SJSA1 (cell line): ENCODE measurements at regions not wholly inside any gene's neighbourhood (a gene's known extent, or its start where the extent isn't known, plus 50 kb on each side); places are given as distances from the start of the nearest gene placed in this dataset.
A peak's percentile ranks its signal among the peaks of the same experiment; 100 is the strongest.
"Not testable (repeated sequence)": the region's sequence is repeated elsewhere in the genome, so short reads cannot be mapped to it uniquely, and the experiment has no call there.

Experiments used
- DNase-seq, 2 experiments: peaks; one replicate each; pipeline ENCODE4 v3.0.0-alpha.2; 2015 to 2020; ENCODE audit warnings: low spot score in 2 of 2, low read depth in 1 of 2
- H3K27ac ChIP-seq: fragments of 250-450 bp; sonication (Bioruptor Pico); 2 replicates; pipeline ENCODE4 v1.5.1; 2020; ENCODE audit warnings: mild to moderate bottlenecking, moderate library complexity
- H3K27me3 ChIP-seq: fragments of 250-450 bp; sonication (Bioruptor Pico); replicated peaks from 2 replicates; pipeline ENCODE4 v1.5.1; 2020; ENCODE audit warnings: mild to moderate bottlenecking, moderate library complexity
- H3K36me3 ChIP-seq: fragments of 250-450 bp; sonication (Bioruptor Pico); 2 replicates; pipeline ENCODE4 v1.5.1; 2020; ENCODE audit warnings: mild to moderate bottlenecking
- H3K4me1 ChIP-seq: fragments of 250-450 bp; sonication (Bioruptor Pico); replicated peaks from 2 replicates; pipeline ENCODE4 v1.6.1; 2021; ENCODE audit warnings: mild to moderate bottlenecking
- H3K4me3 ChIP-seq: fragments of 250-450 bp; sonication (Bioruptor Pico); 2 replicates; pipeline ENCODE4 v1.5.1; 2020; ENCODE audit warnings: mild to moderate bottlenecking
- H3K9me3 ChIP-seq: fragments of 250-450 bp; sonication (Bioruptor Pico); replicated peaks from 2 replicates; pipeline ENCODE4 v1.5.1; 2020; ENCODE audit warnings: mild to moderate bottlenecking

DNA sequence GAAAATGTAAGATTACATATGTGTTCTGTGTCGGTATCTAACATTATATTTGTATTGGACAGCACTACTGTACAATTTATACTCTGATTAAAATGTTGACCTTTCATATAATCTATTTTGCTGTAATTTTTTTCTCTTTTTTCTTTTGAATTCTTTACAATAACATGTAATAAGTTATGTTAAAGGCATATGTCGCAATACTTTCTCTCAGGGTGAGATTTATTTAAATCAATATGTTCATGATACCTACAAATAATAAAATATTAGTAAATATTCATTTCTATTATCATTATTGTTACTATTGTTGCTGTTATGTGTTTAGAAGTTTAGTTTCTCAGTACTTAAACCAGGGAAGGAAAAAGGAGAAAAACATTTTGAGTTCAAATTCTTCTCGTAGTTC lies 807.4 kb downstream of the STIM2 start:
- no peaks in the 10 kb centered on the region for H3K36me3 ChIP-seq
- DNase-seq = no peak
- H3K9me3 ChIP-seq = no peaks in the 10 kb centered on the region
- no peak overlapping the region for H3K27ac ChIP-seq
- no peaks in the 10 kb centered on the region for H3K4me1 ChIP-seq
- H3K27me3 ChIP-seq = no peaks in the 10 kb centered on the region
- H3K4me3 ChIP-seq = no peak overlapping the region

GRCh38 chr4:27678027-27678426 lies 817.4 kb downstream of the STIM2 start:
- no peaks in the 10 kb centered on the region for H3K9me3 ChIP-seq
- H3K27ac ChIP-seq = no peak overlapping the region
- no peaks in the 10 kb centered on the region for H3K4me1 ChIP-seq
- H3K27me3 ChIP-seq = no peaks in the 10 kb centered on the region
- no peak overlapping the region for H3K4me3 ChIP-seq
- DNase-seq = no peak
- no peaks in the 10 kb centered on the region for H3K36me3 ChIP-seq

GRCh38 chr4:27684610-27685011 lies 824.0 kb downstream of the STIM2 start:
- Histone ChIP-seq H3K4me3 (no peak overlapping the region), H3K9me3 (no peaks in the 10 kb centered on the region), H3K36me3 (no peaks in the 10 kb centered on the region), H3K4me1 (no peaks in the 10 kb centered on the region), H3K27ac (no peak overlapping the region), H3K27me3 (no peaks in the 10 kb centered on the region)
- DNase-seq = no peak

GRCh38 chr4:27685091-27685490 lies 824.5 kb downstream of the STIM2 start:
- Histone ChIP-seq H3K36me3 (no peaks in the 10 kb centered on the region), H3K4me1 (no peaks in the 10 kb centered on the region), H3K27me3 (no peaks in the 10 kb centered on the region), H3K27ac (no peak overlapping the region), H3K9me3 (no peaks in the 10 kb centered on the region), H3K4me3 (no peak overlapping the region)
- DNase-seq = no peak

GRCh38 chr4:27685947-27686346 lies 825.3 kb downstream of the STIM2 start:
- Histone ChIP-seq H3K27me3 (no peaks in the 10 kb centered on the region), H3K4me3 (no peak overlapping the region), H3K27ac (no peak overlapping the region), H3K4me1 (no peaks in the 10 kb centered on the region), H3K9me3 (no peaks in the 10 kb centered on the region), H3K36me3 (no peaks in the 10 kb centered on the region)
- DNase-seq = no peak

- Histone ChIP-seq H3K36me3 (no peaks in the 10 kb centered on the region), H3K27ac (no peak overlapping the region), H3K4me1 (no peaks in the 10 kb centered on the region), H3K4me3 (no peak overlapping the region), H3K9me3 (no peaks in the 10 kb centered on the region), H3K27me3 (no peaks in the 10 kb centered on the region)
- peak in 1 of 2 experiments; percentile 30 for DNase-seq
These were observed 831.5 kb downstream of the STIM2 start for GRCh38 chr4:27692158-27692557.

- Histone ChIP-seq H3K9me3 (no peaks in the 10 kb centered on the region), H3K4me3 (no peak overlapping the region), H3K36me3 (no peaks in the 10 kb centered on the region), H3K27ac (no peak overlapping the region), H3K27me3 (no peaks in the 10 kb centered on the region), H3K4me1 (no peaks in the 10 kb centered on the region)
- no peak for DNase-seq
These were observed 832.4 kb downstream of the STIM2 start for GRCh38 chr4:27692868-27693634.

DNA sequence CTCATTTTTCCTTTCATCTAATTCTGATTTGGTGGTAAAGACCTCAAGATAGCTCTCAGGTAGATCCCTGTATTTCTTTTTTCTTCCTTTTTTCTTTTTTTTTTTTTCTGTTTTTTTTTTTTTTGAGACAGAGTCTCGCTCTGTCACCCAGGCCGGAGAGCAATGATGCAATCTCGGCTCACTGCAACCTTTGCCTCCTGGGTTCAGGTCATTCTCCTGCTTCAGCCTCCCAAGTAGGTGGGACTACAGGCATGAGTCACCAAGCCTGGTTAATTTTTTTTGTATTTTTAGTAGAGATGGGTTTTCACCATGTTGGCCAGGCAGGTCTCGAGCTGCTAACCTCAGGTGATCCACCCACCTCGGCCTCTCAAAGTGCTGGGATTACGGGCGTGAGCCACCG lies 835.6 kb downstream of the STIM2 start:
- H3K27me3 ChIP-seq, H3K9me3 ChIP-seq, H3K4me1 ChIP-seq, H3K36me3 ChIP-seq, H3K4me3 ChIP-seq, H3K27ac ChIP-seq, DNase-seq: not testable (repeated sequence)

GRCh38 chr4:27701606-27702005 lies 841.0 kb downstream of the STIM2 start:
- H3K27ac ChIP-seq = no peak overlapping the region
- no peaks in the 10 kb centered on the region for H3K27me3 ChIP-seq
- H3K4me1 ChIP-seq = no peaks in the 10 kb centered on the region
- H3K36me3 ChIP-seq = no peaks in the 10 kb centered on the region
- no peak for DNase-seq
- no peaks in the 10 kb centered on the region for H3K9me3 ChIP-seq
- H3K4me3 ChIP-seq = no peak overlapping the region

- no peak for DNase-seq
These were observed 842.2 kb downstream of the STIM2 start for GRCh38 chr4:27702730-27703431.

DNA sequence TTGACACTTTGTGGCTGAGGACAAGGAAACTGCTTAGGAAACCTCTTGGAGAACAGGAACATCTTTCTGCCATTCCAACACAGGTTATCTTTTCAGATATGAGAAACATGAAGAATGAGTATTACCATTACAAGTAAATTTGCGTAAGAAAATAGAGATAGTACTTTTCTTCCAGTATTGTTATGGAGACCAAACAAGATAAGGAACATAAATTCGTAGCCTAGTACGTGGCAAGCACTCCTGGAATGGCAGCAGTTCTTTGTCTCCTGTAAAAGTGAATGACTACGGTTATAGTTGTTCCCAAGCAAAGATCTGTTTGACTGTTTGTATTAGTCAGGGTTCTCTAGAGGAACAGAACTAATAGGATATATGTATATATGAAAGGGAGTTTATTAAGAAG lies 843.1 kb downstream of the STIM2 start:
- Histone ChIP-seq H3K9me3 (no peaks in the 10 kb centered on the region), H3K4me1 (no peaks in the 10 kb centered on the region), H3K27me3 (no peaks in the 10 kb centered on the region), H3K27ac (no peak overlapping the region), H3K36me3 (no peaks in the 10 kb centered on the region), H3K4me3 (no peak overlapping the region)
- no peak for DNase-seq

More at GRCh38 chr4:27702730-27703431, 842.2 kb downstream of the STIM2 start:
- Histone ChIP-seq H3K36me3 (no peaks in the 10 kb centered on the region), H3K4me1 (no peaks in the 10 kb centered on the region), H3K4me3 (no peak overlapping the region), H3K9me3 (no peaks in the 10 kb centered on the region), H3K27me3 (no peaks in the 10 kb centered on the region), H3K27ac (no peak overlapping the region)

- DNase-seq = no peak
- Histone ChIP-seq H3K4me3 (no peak overlapping the region), H3K4me1 (no peaks in the 10 kb centered on the region), H3K27me3 (no peaks in the 10 kb centered on the region), H3K9me3 (no peaks in the 10 kb centered on the region), H3K27ac (no peak overlapping the region), H3K36me3 (no peaks in the 10 kb centered on the region)
These were observed 850.4 kb downstream of the STIM2 start for GRCh38 chr4:27711041-27711440.

DNA sequence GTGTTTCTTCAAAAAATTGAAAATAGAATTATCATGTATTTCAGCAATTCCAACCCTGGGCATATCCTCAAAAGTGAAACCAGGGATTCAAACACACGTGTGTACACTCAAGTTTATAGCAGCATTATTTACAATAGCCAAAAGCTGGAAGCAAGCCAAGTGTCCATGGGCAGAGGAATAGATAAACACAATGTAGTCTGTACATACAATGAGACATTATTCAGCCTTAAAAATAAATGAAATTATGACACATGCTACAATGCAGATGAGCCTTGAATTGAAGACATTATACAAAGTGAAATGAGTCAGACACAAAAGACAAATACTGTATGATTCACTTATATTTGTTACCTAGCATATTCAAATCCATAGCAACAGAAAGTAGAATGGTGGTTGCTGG lies 853.4 kb downstream of the STIM2 start:
- H3K4me1 ChIP-seq = no peaks in the 10 kb centered on the region
- no peaks in the 10 kb centered on the region for H3K9me3 ChIP-seq
- no peak overlapping the region for H3K4me3 ChIP-seq
- H3K27ac ChIP-seq = no peak overlapping the region
- no peaks in the 10 kb centered on the region for H3K27me3 ChIP-seq
- DNase-seq = no peak
- no peaks in the 10 kb centered on the region for H3K36me3 ChIP-seq

- no peaks in the 10 kb centered on the region for H3K4me1 ChIP-seq
These were observed 856.2 kb downstream of the STIM2 start for GRCh38 chr4:27716693-27717430.

More at GRCh38 chr4:27716693-27717430, 856.2 kb downstream of the STIM2 start:
- no peaks in the 10 kb centered on the region for H3K36me3 ChIP-seq
- no peaks in the 10 kb centered on the region for H3K27me3 ChIP-seq
- H3K9me3 ChIP-seq = no peaks in the 10 kb centered on the region
- H3K4me3 ChIP-seq = no peak overlapping the region
- no peak for DNase-seq
- no peak overlapping the region for H3K27ac ChIP-seq
